ENCODE measurements at regions not wholly inside any gene's neighbourhood (a gene's known extent, or its start where the extent isn't known, plus 50 kb on each side); places are given as distances from the start of the nearest gene placed in this dataset.

- no peak for TF ChIP-seq ZNF677 (tag by site-specific recombination; IDR thresholded peaks at IDR 0.05)
- no peak for TF ChIP-seq ZNF175 (tag by site-specific recombination; IDR thresholded peaks at IDR 0.05)
- TF ChIP-seq ZXDB (tag by site-specific recombination; IDR thresholded peaks at IDR 0.05) = no peak
- TF ChIP-seq IKZF3 (tag by site-specific recombination; IDR thresholded peaks at IDR 0.05) = no peak
- TF ChIP-seq CTCF (tag by site-specific recombination; IDR thresholded peaks at IDR 0.05) = no peak
Measured at GRCh38 chr22:48139776-48140175, 1377.3 kb downstream of the TBC1D22A start.
